Activated B cell treated with CpG ODN at 0.5 μM for 24 hours (primary cell): ENCODE measurements at regions not wholly inside any gene's neighbourhood (a gene's known extent, or its start where the extent isn't known, plus 50 kb on each side); places are given as distances from the start of the nearest gene placed in this dataset.

Experiments
- ATAC-seq: fragments of 200-7000 bp; cut with Tn5 transposase; one replicate; pipeline ENCODE4 v1.10.0; 2021; ENCODE audit warnings: low read depth, mild to moderate bottlenecking, moderate library complexity
- CTCF ChIA-PET: fragments of 350-600 bp; sonication (Branson Sonifier 250); formaldehyde crosslinking; loops from one replicate; lab custom pipeline; 2021; ENCODE audit warnings: antibody characterized with exemption; lab: Charles Lee
- POLR2A ChIA-PET: fragments of 350-600 bp; sonication (Branson Sonifier 250); formaldehyde crosslinking; loops from one replicate; lab custom pipeline; 2021; ENCODE audit warnings: antibody characterized with exemption; lab: Charles Lee
- DNase-seq: peaks from one replicate; pipeline ENCODE4 v3.0.0; 2022
- H3K27ac Mint-ChIP-seq: one replicate; pipeline ENCODE4 v1.8.0; 2020; ENCODE audit warnings: mixed read lengths
- H3K27me3 Mint-ChIP-seq: one replicate; pipeline ENCODE4 v1.8.0; 2021; ENCODE audit warnings: mixed read lengths
- H3K36me3 Mint-ChIP-seq: one replicate; pipeline ENCODE4 v1.8.0; 2021; ENCODE audit warnings: low read depth, mixed read lengths
- H3K4me1 Mint-ChIP-seq: one replicate; pipeline ENCODE4 v1.8.0; 2021; ENCODE audit warnings: mixed read lengths
- H3K4me3 Mint-ChIP-seq: one replicate; pipeline ENCODE4 v1.8.0; 2020; ENCODE audit warnings: mild to moderate bottlenecking, mixed read lengths
- H3K9me3 Mint-ChIP-seq: one replicate; pipeline ENCODE4 v1.8.0; 2020; ENCODE audit warnings: mixed read lengths
- intact Hi-C: fragments of 100-400 bp; cut with micrococcal nuclease; formaldehyde crosslinking; loops from one replicate; pipeline ENCODE4 v1.15.1; 2024
- TF ChIP-seq, protein P1 (sequence below): fragments of 200-600 bp; IDR thresholded peaks from one replicate; pipeline ENCODE4 v1.8.0; 2022; ENCODE audit warnings: antibody characterized with exemption, mild to moderate bottlenecking

DNA sequence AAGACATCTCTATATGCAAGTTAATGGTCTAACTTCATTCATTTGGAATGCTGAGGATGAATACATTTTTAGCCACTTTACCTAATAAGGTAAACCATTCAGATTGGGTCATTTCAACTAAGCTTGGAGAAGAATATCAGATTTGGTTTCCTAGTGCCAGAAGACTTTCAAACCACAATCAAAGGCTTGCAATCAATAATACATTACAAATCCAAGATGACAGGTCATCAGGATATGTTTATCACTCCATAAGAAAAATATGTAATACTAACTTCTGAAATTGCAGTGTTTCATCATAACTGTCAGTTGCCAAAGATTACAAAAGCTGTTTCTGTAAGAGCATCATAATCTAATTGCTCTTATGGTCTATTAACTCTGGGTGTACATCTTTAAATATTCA lies 654.0 kb downstream of the COL12A1 start:
- H3K27ac Mint-ChIP-seq = no peak overlapping the region
- no peak overlapping the region for H3K4me3 Mint-ChIP-seq
- intact Hi-C loops = no loop called here
- TF ChIP-seq, protein P1, sequence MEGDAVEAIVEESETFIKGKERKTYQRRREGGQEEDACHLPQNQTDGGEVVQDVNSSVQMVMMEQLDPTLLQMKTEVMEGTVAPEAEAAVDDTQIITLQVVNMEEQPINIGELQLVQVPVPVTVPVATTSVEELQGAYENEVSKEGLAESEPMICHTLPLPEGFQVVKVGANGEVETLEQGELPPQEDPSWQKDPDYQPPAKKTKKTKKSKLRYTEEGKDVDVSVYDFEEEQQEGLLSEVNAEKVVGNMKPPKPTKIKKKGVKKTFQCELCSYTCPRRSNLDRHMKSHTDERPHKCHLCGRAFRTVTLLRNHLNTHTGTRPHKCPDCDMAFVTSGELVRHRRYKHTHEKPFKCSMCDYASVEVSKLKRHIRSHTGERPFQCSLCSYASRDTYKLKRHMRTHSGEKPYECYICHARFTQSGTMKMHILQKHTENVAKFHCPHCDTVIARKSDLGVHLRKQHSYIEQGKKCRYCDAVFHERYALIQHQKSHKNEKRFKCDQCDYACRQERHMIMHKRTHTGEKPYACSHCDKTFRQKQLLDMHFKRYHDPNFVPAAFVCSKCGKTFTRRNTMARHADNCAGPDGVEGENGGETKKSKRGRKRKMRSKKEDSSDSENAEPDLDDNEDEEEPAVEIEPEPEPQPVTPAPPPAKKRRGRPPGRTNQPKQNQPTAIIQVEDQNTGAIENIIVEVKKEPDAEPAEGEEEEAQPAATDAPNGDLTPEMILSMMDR = no peak
- H3K9me3 Mint-ChIP-seq = no peaks in the 10 kb centered on the region
- no peaks in the 10 kb centered on the region for H3K4me1 Mint-ChIP-seq
- no peak for ATAC-seq
- ChIA-PET CTCF (no interaction called here), POLR2A (no interaction called here)
- H3K36me3 Mint-ChIP-seq = no peaks in the 10 kb centered on the region
- no peaks in the 10 kb centered on the region for H3K27me3 Mint-ChIP-seq
- DNase-seq = no peak

DNA sequence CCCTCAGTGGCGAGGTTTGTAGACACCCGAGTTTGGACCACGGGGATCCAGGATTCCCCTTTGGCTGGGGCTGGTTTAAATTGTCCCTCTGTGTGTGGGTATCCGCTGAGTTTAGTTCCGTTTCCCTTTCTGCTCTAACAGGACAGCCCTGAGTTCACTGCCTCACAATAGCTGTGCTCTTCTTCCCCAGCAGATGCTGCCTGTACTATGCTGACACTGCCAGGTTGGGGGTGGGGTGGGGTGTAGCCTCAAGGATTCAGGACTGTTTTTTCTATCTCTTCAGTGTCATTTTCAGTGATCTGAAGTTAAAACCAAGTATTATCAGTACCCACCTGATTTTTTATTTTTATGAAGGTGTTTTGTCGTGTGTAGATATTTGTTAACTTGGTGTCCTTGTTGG lies 655.0 kb downstream of the COL12A1 start:
- ChIA-PET POLR2A (no interaction called here), CTCF (no interaction called here)
- Mint-ChIP-seq H3K27ac (no peak overlapping the region), H3K4me3 (no peak overlapping the region), H3K4me1 (no peaks in the 10 kb centered on the region), H3K9me3 (no peaks in the 10 kb centered on the region), H3K36me3 (no peaks in the 10 kb centered on the region), H3K27me3 (no peaks in the 10 kb centered on the region)
- TF ChIP-seq, protein P1 = no peak
- no peak for DNase-seq
- intact Hi-C loops = no loop called here
- no peak for ATAC-seq

- no peaks in the 10 kb centered on the region for H3K4me1 Mint-ChIP-seq
- POLR2A ChIA-PET = no interaction called here
- CTCF ChIA-PET = no interaction called here
- DNase-seq (no peak), ATAC-seq (no peak)
- intact Hi-C loops = no loop called here
- no peaks in the 10 kb centered on the region for H3K9me3 Mint-ChIP-seq
- no peak overlapping the region for H3K4me3 Mint-ChIP-seq
- H3K27ac Mint-ChIP-seq = no peak overlapping the region
- TF ChIP-seq, protein P1 = no peak
- H3K36me3 Mint-ChIP-seq = no peaks in the 10 kb centered on the region
- H3K27me3 Mint-ChIP-seq = no peaks in the 10 kb centered on the region
Measured at GRCh38 chr6:74549746-74550145, 656.1 kb downstream of the COL12A1 start.

DNA sequence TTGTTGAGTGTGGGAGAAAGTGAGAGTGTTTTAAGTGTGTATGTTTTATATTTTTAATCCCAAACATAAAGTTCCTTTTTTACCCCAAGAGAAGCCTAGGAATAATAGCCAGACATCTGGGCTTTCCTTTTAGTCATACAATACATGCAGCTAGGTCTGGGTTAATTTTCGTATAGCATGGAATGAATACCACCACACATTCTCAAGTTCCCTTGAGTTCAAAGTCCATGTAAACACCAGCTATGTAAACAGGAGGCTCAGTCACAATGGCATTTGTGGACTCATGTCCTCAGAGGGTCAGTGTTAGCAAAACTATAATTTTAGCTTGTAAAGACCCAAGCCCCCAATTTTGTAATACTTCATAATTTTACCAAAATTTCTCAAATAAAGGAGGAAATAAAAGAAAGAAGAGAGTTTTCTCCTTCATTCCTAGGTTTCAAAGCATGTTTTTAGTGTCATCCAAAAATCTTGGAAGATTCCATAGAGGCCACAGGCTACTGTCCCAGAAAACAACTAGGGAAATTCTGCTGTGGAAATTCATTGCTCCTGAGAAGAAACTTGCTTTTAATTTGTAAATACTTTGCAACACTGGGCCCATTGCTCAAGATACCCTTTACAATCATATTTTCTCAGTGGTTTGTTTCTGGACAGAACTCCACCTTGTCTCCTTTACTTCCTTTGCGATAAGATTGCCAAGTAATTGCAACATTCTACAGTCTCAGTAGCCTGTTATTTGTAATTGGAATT lies 671.2 kb downstream of the COL12A1 start:
- TF ChIP-seq, protein P1 = no peak
- peaks cover 7% of the 10 kb centered on the region for H3K9me3 Mint-ChIP-seq
- H3K27me3 Mint-ChIP-seq = no peaks in the 10 kb centered on the region
- intact Hi-C loops = no loop called here
- H3K4me1 Mint-ChIP-seq = no peaks in the 10 kb centered on the region
- H3K27ac Mint-ChIP-seq = no peak overlapping the region
- CTCF ChIA-PET = no interaction called here
- POLR2A ChIA-PET = no interaction called here
- no peak overlapping the region for H3K4me3 Mint-ChIP-seq
- no peak for ATAC-seq
- no peak for DNase-seq
- H3K36me3 Mint-ChIP-seq = no peaks in the 10 kb centered on the region

DNA sequence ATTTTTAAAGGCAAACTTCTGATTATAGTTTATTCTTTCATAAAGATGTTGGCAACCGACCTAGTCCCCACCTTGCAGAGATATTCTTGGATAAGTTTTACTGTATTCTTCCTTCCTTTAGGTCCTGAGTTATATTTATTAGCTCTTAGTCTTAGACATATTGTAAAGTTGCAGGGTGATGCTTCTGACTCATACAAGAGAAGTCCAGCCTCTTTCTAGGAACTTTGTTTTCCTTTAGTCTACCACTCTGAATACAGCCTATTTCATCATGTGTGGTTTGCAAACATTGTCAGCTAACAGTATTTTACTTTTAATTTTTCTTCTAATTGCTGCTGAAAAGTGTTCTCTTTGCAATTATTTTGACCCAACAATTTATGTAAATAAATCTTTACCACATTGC lies 686.7 kb downstream of the COL12A1 start:
- Mint-ChIP-seq H3K9me3 (peaks cover 8% of the 10 kb centered on the region), H3K27ac (no peak overlapping the region), H3K36me3 (no peaks in the 10 kb centered on the region), H3K4me1 (no peaks in the 10 kb centered on the region), H3K4me3 (no peak overlapping the region), H3K27me3 (no peaks in the 10 kb centered on the region)
- ChIA-PET CTCF (no interaction called here), POLR2A (no interaction called here)
- intact Hi-C loops = no loop called here
- ATAC-seq = no peak
- TF ChIP-seq, protein P1 = no peak
- DNase-seq = no peak
